CD14-positive monocyte (primary cell): ENCODE measurements at regions not wholly inside any gene's neighbourhood (a gene's known extent, or its start where the extent isn't known, plus 50 kb on each side); places are given as distances from the start of the nearest gene placed in this dataset.

Experiments used
- DNase-seq, 3 donors: peaks; one replicate each; pipeline ENCODE4 v3.0.0-alpha.2; 2011 to 2022
- H2AFZ ChIP-seq: 2 replicates; pipeline ENCODE4 v1.6.0; 2012; ENCODE audit warnings: mild to moderate bottlenecking, low read depth, low read length, inconsistent platforms; ENCODE audit not compliant: insufficient read depth, poor library complexity, severe bottlenecking
- H3K27ac ChIP-seq, 2 donors: 1 replicate in 1 of 2; 2 replicates in 1 of 2; pipeline ENCODE4 v1.5.1; 2012 to 2013; ENCODE audit warnings: low read length in 2 of 2, control low read depth in 1 of 2, inconsistent platforms in 1 of 2, low read depth in 1 of 2, mild to moderate bottlenecking in 1 of 2
- H3K27me3 ChIP-seq, 2 donors: one replicate each; pipeline versions ENCODE4 v1.6.0 to v1.6.1; 2011 to 2013; ENCODE audit warnings: low read length in 2 of 2; ENCODE audit not compliant: control insufficient read depth in 2 of 2, insufficient read depth in 2 of 2
- H3K36me3 ChIP-seq, 2 donors: replicated peaks in 1 of 2; 1 replicate in 1 of 2; 2 replicates in 1 of 2; pipeline versions ENCODE4 v1.5.1 to v1.6.1; 2012 to 2013; ENCODE audit warnings: low read length in 2 of 2, control low read depth in 1 of 2, inconsistent platforms in 1 of 2, mild to moderate bottlenecking in 1 of 2; ENCODE audit not compliant: insufficient read depth in 2 of 2, control insufficient read depth in 1 of 2
- H3K4me1 ChIP-seq, 2 donors: 1 replicate in 1 of 2; 2 replicates in 1 of 2; pipeline versions ENCODE4 v1.5.1 to v1.6.1; 2012 to 2013; ENCODE audit warnings: low read length in 2 of 2, control low read depth in 1 of 2, inconsistent platforms in 1 of 2, mild to moderate bottlenecking in 1 of 2, moderate library complexity in 1 of 2; ENCODE audit not compliant: insufficient read depth in 2 of 2, control insufficient read depth in 1 of 2
- H3K4me2 ChIP-seq: replicated peaks from 2 replicates; pipeline ENCODE3; 2012; ENCODE audit warnings: low read length, moderate library complexity, mild to moderate bottlenecking; ENCODE audit not compliant: poor library complexity, severe bottlenecking; ENCODE audit errors: extremely low read depth
- H3K4me3 ChIP-seq, 3 experiments: fragments of 200-600 bp in 1 of 3; sonication (generic) in 1 of 3; replicated peaks in 1 of 3; 1 replicate in 2 of 3; 2 replicates in 1 of 3; pipeline ENCODE4 v1.5.1; 2011 to 2013; ENCODE audit warnings: low read length in 3 of 3, mild to moderate bottlenecking in 3 of 3, control low read depth in 2 of 3, low read depth in 2 of 3, inconsistent platforms in 1 of 3, moderate library complexity in 1 of 3
- H3K79me2 ChIP-seq: 2 replicates; pipeline ENCODE4 v1.6.0; 2012; ENCODE audit warnings: mild to moderate bottlenecking, control low read depth, inconsistent platforms, low read length, moderate library complexity; ENCODE audit not compliant: insufficient read depth
- H3K9ac ChIP-seq: 2 replicates; pipeline ENCODE4 v1.6.0; 2017; ENCODE audit warnings: low read length, mild to moderate bottlenecking; ENCODE audit not compliant: insufficient read depth, poor library complexity, severe bottlenecking
- H3K9me3 ChIP-seq, 2 donors: replicated peaks in 1 of 2; 1 replicate in 1 of 2; 2 replicates in 1 of 2; pipeline versions ENCODE4 v1.5.1 to v1.6.1; 2012 to 2013; ENCODE audit warnings: low read length in 2 of 2, control low read depth in 1 of 2; ENCODE audit not compliant: control insufficient read depth in 1 of 2, insufficient read depth in 1 of 2
- H4K20me1 ChIP-seq: 2 replicates; pipeline ENCODE4 v1.6.0; 2012; ENCODE audit warnings: mild to moderate bottlenecking, low read length, control low read depth, moderate library complexity; ENCODE audit not compliant: insufficient read depth
- H3K27ac Mint-ChIP-seq, 7 donors: one replicate each; pipeline ENCODE4 v1.8.0; 2020; ENCODE audit warnings: mild to moderate bottlenecking in 7 of 7, mixed read lengths in 7 of 7, moderate library complexity in 6 of 7, inconsistent platforms in 2 of 7
- H3K27me3 Mint-ChIP-seq, 3 donors: one replicate each; pipeline ENCODE4 v1.8.0; 2021 to 2022; ENCODE audit warnings: low read depth in 3 of 3, mild to moderate bottlenecking in 3 of 3, mixed read lengths in 3 of 3, moderate library complexity in 3 of 3, inconsistent platforms in 1 of 3
- H3K36me3 Mint-ChIP-seq, 2 donors: one replicate each; pipeline ENCODE4 v1.8.0; 2020; ENCODE audit warnings: mixed read lengths in 2 of 2, inconsistent platforms in 1 of 2, mild to moderate bottlenecking in 1 of 2
- H3K4me1 Mint-ChIP-seq: one replicate; pipeline ENCODE4 v1.8.0; 2020; ENCODE audit warnings: mild to moderate bottlenecking, mixed read lengths
- H3K4me3 Mint-ChIP-seq, 2 donors: one replicate each; pipeline ENCODE4 v1.8.0; 2020; ENCODE audit warnings: mild to moderate bottlenecking in 2 of 2, mixed read lengths in 2 of 2, moderate library complexity in 1 of 2
- H3K9me3 Mint-ChIP-seq, 7 donors: one replicate each; pipeline ENCODE4 v1.8.0; 2020 to 2022; ENCODE audit warnings: mixed read lengths in 7 of 7, mild to moderate bottlenecking in 6 of 7, moderate library complexity in 6 of 7, inconsistent platforms in 2 of 7
- WGBS: methylation state at CpG from one replicate; pipeline ENCODE4 v1.1.5; 2013; ENCODE audit warnings: missing lambda C conversion rate; ENCODE audit not compliant: insufficient coverage; 5-methylcytosine and 5-hydroxymethylcytosine counted together
- intact Hi-C, 2 donors: fragments of 100-400 bp; cut with micrococcal nuclease; formaldehyde crosslinking; loops; one replicate each; pipeline versions ENCODE4 v1.15.0 to v1.15.1; 2023
- TF ChIP-seq, protein P1 (sequence below): fragments of 200-600 bp; IDR thresholded peaks from one replicate; pipeline ENCODE4 v1.8.0; 2022; ENCODE audit warnings: antibody characterized with exemption, mild to moderate bottlenecking

DNA sequence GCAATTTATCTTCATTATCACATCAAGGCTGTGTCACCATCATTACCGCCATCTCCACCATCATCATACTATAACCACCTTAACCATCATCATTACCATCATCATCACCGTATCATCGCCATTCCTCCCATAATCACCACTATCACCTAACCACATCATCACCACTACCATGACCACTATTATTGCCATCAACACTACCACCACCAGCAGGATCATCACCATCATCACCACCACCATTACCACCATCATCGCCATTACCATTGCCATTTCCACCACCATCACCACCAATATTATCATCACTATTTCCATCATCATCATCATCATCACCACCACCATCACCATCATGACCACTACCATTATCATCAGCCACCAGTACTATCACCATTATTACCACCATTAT, 314.4 kb downstream of the CYP26B1 start:
- TF ChIP-seq, protein P1, sequence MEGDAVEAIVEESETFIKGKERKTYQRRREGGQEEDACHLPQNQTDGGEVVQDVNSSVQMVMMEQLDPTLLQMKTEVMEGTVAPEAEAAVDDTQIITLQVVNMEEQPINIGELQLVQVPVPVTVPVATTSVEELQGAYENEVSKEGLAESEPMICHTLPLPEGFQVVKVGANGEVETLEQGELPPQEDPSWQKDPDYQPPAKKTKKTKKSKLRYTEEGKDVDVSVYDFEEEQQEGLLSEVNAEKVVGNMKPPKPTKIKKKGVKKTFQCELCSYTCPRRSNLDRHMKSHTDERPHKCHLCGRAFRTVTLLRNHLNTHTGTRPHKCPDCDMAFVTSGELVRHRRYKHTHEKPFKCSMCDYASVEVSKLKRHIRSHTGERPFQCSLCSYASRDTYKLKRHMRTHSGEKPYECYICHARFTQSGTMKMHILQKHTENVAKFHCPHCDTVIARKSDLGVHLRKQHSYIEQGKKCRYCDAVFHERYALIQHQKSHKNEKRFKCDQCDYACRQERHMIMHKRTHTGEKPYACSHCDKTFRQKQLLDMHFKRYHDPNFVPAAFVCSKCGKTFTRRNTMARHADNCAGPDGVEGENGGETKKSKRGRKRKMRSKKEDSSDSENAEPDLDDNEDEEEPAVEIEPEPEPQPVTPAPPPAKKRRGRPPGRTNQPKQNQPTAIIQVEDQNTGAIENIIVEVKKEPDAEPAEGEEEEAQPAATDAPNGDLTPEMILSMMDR = no peak
- Histone ChIP-seq H3K4me3 (no peak overlapping the region), H3K4me2 (no peak overlapping the region), H3K9me3 (no peaks in the 10 kb centered on the region), H2AFZ (no peak overlapping the region), H3K27me3 (no peaks in the 10 kb centered on the region), H3K79me2 (no peaks in the 10 kb centered on the region), H3K36me3 (no peaks in the 10 kb centered on the region), H3K27ac (no peak overlapping the region), H4K20me1 (no peaks in the 10 kb centered on the region), H3K4me1 (no peaks in the 10 kb centered on the region), H3K9ac (no peak overlapping the region)
- DNase-seq = no peak
- H3K27ac Mint-ChIP-seq = no peak overlapping the region
- intact Hi-C loops = no loop called here
- 96% methylated on average over 4 of the region's 4 CpGs for WGBS
- H3K9me3 Mint-ChIP-seq = peaks cover 0 to 2% (median 0%) of the 10 kb centered on the region in 7 donors
- peaks cover 0 to 6% (median 2%) of the 10 kb centered on the region in 3 donors for H3K27me3 Mint-ChIP-seq
- H3K36me3 Mint-ChIP-seq = no peaks in the 10 kb centered on the region
- no peaks in the 10 kb centered on the region for H3K4me1 Mint-ChIP-seq
- H3K4me3 Mint-ChIP-seq = no peak overlapping the region

DNA sequence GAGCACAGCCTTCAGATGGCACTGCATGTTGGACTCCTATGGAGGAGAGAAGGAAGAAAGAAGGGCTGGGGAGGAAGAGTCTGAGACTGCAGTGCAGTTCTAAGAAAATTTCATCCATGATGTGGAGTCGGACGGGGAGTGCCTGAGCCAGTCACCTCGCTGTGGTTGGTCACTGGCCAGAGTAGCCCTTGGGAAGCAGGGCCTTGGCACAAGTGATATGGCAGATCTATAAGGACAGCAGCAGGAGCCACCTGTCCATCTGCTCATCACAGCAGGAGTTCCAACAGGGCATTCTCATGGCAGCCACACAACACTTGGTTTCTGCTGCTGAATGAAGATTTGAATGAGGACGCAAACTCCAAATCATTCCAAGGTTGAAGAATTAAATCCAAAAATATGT, 314.8 kb downstream of the CYP26B1 start:
- no peaks in the 10 kb centered on the region for H3K4me1 Mint-ChIP-seq
- no peak overlapping the region for H2AFZ ChIP-seq
- no peaks in the 10 kb centered on the region for H3K4me1 ChIP-seq
- DNase-seq = no peak
- no peak overlapping the region for H3K4me3 Mint-ChIP-seq
- H3K9me3 ChIP-seq = no peaks in the 10 kb centered on the region
- no peaks in the 10 kb centered on the region for H3K27me3 ChIP-seq
- H3K36me3 ChIP-seq = no peaks in the 10 kb centered on the region
- H3K27ac Mint-ChIP-seq = no peak overlapping the region
- no peaks in the 10 kb centered on the region for H4K20me1 ChIP-seq
- H3K9ac ChIP-seq = no peak overlapping the region
- peaks cover 0 to 3% (median 0%) of the 10 kb centered on the region in 7 donors for H3K9me3 Mint-ChIP-seq
- H3K79me2 ChIP-seq = no peaks in the 10 kb centered on the region
- H3K4me2 ChIP-seq = no peak overlapping the region
- TF ChIP-seq, protein P1 = no peak
- no peak overlapping the region for H3K4me3 ChIP-seq
- intact Hi-C loops = no loop called here
- WGBS = 89% methylated on average over 4 of the region's 4 CpGs
- H3K36me3 Mint-ChIP-seq = no peaks in the 10 kb centered on the region
- no peak overlapping the region for H3K27ac ChIP-seq
- H3K27me3 Mint-ChIP-seq = peaks cover 0 to 6% (median 2%) of the 10 kb centered on the region in 3 donors
